ENCODE measurements at regions not wholly inside any gene's neighbourhood (a gene's known extent, or its start where the extent isn't known, plus 50 kb on each side); places are given as distances from the start of the nearest gene placed in this dataset.

DNA sequence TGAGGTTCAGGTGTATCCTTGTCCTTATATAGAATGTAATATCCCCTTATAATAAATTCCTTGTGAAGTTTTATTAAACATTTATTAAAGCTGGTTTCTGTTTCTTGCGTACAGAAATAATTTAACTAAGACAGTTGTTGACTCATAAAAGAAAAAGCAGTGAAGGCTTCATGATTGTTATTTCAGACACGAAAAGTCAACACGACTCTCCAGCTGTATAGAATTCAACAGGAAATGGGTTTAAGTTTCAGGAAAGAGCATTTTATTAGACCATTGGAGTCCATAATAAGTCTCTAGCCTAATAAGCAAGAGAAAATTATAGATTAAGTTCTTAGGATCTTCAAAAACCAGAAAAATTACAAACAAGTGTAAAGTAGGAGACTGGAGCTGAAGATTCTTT lies 62.2 kb downstream of the KCNE4 start:
- peaks cover 0 to 12% (median 4%) of the 10 kb centered on the region in 3 donors for H3K27me3 Mint-ChIP-seq (ENCODE audit: low read depth in 3 of 3)
- no peaks in the 10 kb centered on the region for H3K27me3 ChIP-seq (ENCODE audit: control insufficient read depth in 2 of 2, insufficient read depth in 2 of 2, low read length in 2 of 2)
- no peaks in the 10 kb centered on the region for H3K36me3 Mint-ChIP-seq
- no peak overlapping the region for H3K4me3 Mint-ChIP-seq
- no peak overlapping the region for H2AFZ ChIP-seq (ENCODE audit: insufficient read depth, low read depth, low read length, poor library complexity, severe bottlenecking)
- H3K9me3 Mint-ChIP-seq, result peaks cover 0 to 8% (median 0%) of the 10 kb centered on the region in 7 donors
- no peaks in the 10 kb centered on the region for H3K79me2 ChIP-seq (ENCODE audit: insufficient read depth, low read length)
- H3K4me3 ChIP-seq (replicated peaks in 1 of 3; ENCODE audit: low read depth in 2 of 3, low read length in 3 of 3), result no peak overlapping the region
- no peaks in the 10 kb centered on the region for H3K4me1 ChIP-seq (ENCODE audit: control insufficient read depth in 1 of 2, insufficient read depth in 2 of 2, low read length in 2 of 2)
- no peak overlapping the region for H3K4me2 ChIP-seq (replicated peaks; ENCODE audit: extremely low read depth, low read length, poor library complexity, severe bottlenecking)
- TF ChIP-seq CTCF (IDR thresholded peaks at IDR 0.05), result no peak
- H3K4me1 Mint-ChIP-seq, result no peaks in the 10 kb centered on the region
- H3K9me3 ChIP-seq (replicated peaks in 1 of 2; ENCODE audit: control insufficient read depth in 1 of 2, insufficient read depth in 1 of 2, low read length in 2 of 2), result no peaks in the 10 kb centered on the region
- H3K9ac ChIP-seq (ENCODE audit: insufficient read depth, low read length, poor library complexity, severe bottlenecking), result no peak overlapping the region
- no peak overlapping the region for H3K27ac Mint-ChIP-seq
- no peak overlapping the region for H3K27ac ChIP-seq (ENCODE audit: low read depth in 1 of 2, low read length in 2 of 2)
- no peaks in the 10 kb centered on the region for H3K36me3 ChIP-seq (replicated peaks in 1 of 2; ENCODE audit: control insufficient read depth in 1 of 2, insufficient read depth in 2 of 2, low read length in 2 of 2)
- no peak for DNase-seq
- intact Hi-C loops (cut with micrococcal nuclease), result no loop called here
- WGBS (ENCODE audit: insufficient coverage), result no CpG with 5 or more reads among the region's 3 CpGs
- no peaks in the 10 kb centered on the region for H4K20me1 ChIP-seq (ENCODE audit: insufficient read depth, low read length)

- peaks cover 0 to 12% (median 4%) of the 10 kb centered on the region in 3 donors for H3K27me3 Mint-ChIP-seq (ENCODE audit: low read depth in 3 of 3)
- H3K9me3 Mint-ChIP-seq, result peaks cover 0 to 8% (median 0%) of the 10 kb centered on the region in 7 donors
These were observed 62.9 kb downstream of the KCNE4 start for GRCh38 chr2:223114917-223115316.

More at GRCh38 chr2:223114917-223115316, 62.9 kb downstream of the KCNE4 start:
- no peak for TF ChIP-seq CTCF (IDR thresholded peaks at IDR 0.05)
- Histone ChIP-seq H4K20me1 (ENCODE audit: insufficient read depth, low read length) (no peaks in the 10 kb centered on the region), H3K4me1 (ENCODE audit: control insufficient read depth in 1 of 2, insufficient read depth in 2 of 2, low read length in 2 of 2) (no peaks in the 10 kb centered on the region), H3K79me2 (ENCODE audit: insufficient read depth, low read length) (no peaks in the 10 kb centered on the region), H3K27me3 (ENCODE audit: control insufficient read depth in 2 of 2, insufficient read depth in 2 of 2, low read length in 2 of 2) (no peaks in the 10 kb centered on the region), H3K36me3 (replicated peaks in 1 of 2; ENCODE audit: control insufficient read depth in 1 of 2, insufficient read depth in 2 of 2, low read length in 2 of 2) (no peaks in the 10 kb centered on the region), H3K27ac (ENCODE audit: low read depth in 1 of 2, low read length in 2 of 2) (no peak overlapping the region), H3K9me3 (replicated peaks in 1 of 2; ENCODE audit: control insufficient read depth in 1 of 2, insufficient read depth in 1 of 2, low read length in 2 of 2) (no peaks in the 10 kb centered on the region), H3K9ac (ENCODE audit: insufficient read depth, low read length, poor library complexity, severe bottlenecking) (no peak overlapping the region), H2AFZ (ENCODE audit: insufficient read depth, low read depth, low read length, poor library complexity, severe bottlenecking) (no peak overlapping the region), H3K4me2 (replicated peaks; ENCODE audit: extremely low read depth, low read length, poor library complexity, severe bottlenecking) (no peak overlapping the region), H3K4me3 (replicated peaks in 1 of 3; ENCODE audit: low read depth in 2 of 3, low read length in 3 of 3) (no peak overlapping the region)
- no peaks in the 10 kb centered on the region for H3K36me3 Mint-ChIP-seq
- H3K27ac Mint-ChIP-seq, result no peak overlapping the region
- WGBS (ENCODE audit: insufficient coverage), result no CpG with 5 or more reads among the region's 3 CpGs
- H3K4me1 Mint-ChIP-seq, result no peaks in the 10 kb centered on the region
- intact Hi-C loops (cut with micrococcal nuclease), result no loop called here
- no peak for DNase-seq
- no peak overlapping the region for H3K4me3 Mint-ChIP-seq
